ENCODE measurements at regions not wholly inside any gene's neighbourhood (a gene's known extent, or its start where the extent isn't known, plus 50 kb on each side); places are given as distances from the start of the nearest gene placed in this dataset.
"Not testable (repeated sequence)": the region's sequence is repeated elsewhere in the genome, so short reads cannot be mapped to it uniquely, and the experiment has no call there.

- DNase-seq, result no peak
Measured at GRCh38 chr9:71504636-71505035, 263.7 kb downstream of the CEMIP2 start.

GRCh38 chr9:71498691-71499090 lies 269.6 kb downstream of the CEMIP2 start:
- no peak for DNase-seq

- no peak for DNase-seq
Measured at GRCh38 chr9:71490810-71491209, 277.5 kb downstream of the CEMIP2 start.

GRCh38 chr9:71487061-71487460 lies 281.3 kb downstream of the CEMIP2 start:
- no peak for DNase-seq

- DNase-seq, result no peak
Measured at GRCh38 chr9:71485326-71485725, 283.0 kb downstream of the CEMIP2 start.

- no peak for DNase-seq
Measured at GRCh38 chr9:71483436-71483835, 284.9 kb downstream of the CEMIP2 start.

GRCh38 chr9:71479621-71480020 lies 288.7 kb downstream of the CEMIP2 start:
- DNase-seq, result no peak

- no peak for DNase-seq
Measured at GRCh38 chr9:71472400-71472799, 295.9 kb downstream of the CEMIP2 start.

- no peak for DNase-seq
Measured at GRCh38 chr9:71465392-71465791, 302.9 kb downstream of the CEMIP2 start.

GRCh38 chr9:71459082-71459481 lies 309.2 kb downstream of the CEMIP2 start:
- DNase-seq, result no peak

GRCh38 chr9:71446473-71447411 lies 321.6 kb downstream of the CEMIP2 start:
- DNase-seq, result no peak

- no peak for DNase-seq
Measured at GRCh38 chr9:71446106-71446472, 322.2 kb downstream of the CEMIP2 start.

- DNase-seq, result no peak
Measured at GRCh38 chr9:71442937-71443336, 321.5 kb upstream of the TRPM3 start.

- no peak for DNase-seq
Measured at GRCh38 chr9:71441266-71441665, 319.8 kb upstream of the TRPM3 start.

GRCh38 chr9:71431931-71432330 lies 310.5 kb upstream of the TRPM3 start:
- no peak for DNase-seq

- not testable (repeated sequence) for DNase-seq
Measured at GRCh38 chr9:71407341-71407740, 285.9 kb upstream of the TRPM3 start.

- DNase-seq, result no peak
Measured at GRCh38 chr9:71403106-71403505, 281.7 kb upstream of the TRPM3 start.

GRCh38 chr9:71393005-71393404 lies 271.6 kb upstream of the TRPM3 start:
- DNase-seq, result no peak

GRCh38 chr9:71384343-71384742 lies 262.9 kb upstream of the TRPM3 start:
- DNase-seq, result no peak

- DNase-seq, result no peak
Measured at GRCh38 chr9:71383308-71383940, 262.0 kb upstream of the TRPM3 start.

GRCh38 chr9:71368157-71368556 lies 246.7 kb upstream of the TRPM3 start:
- DNase-seq, result no peak

GRCh38 chr9:71364186-71364955 lies 242.9 kb upstream of the TRPM3 start:
- DNase-seq, result no peak

- no peak for DNase-seq
Measured at GRCh38 chr9:71363286-71363961, 242.0 kb upstream of the TRPM3 start.
